Uterus (tissue), 3 donors: ENCODE measurements at regions not wholly inside any gene's neighbourhood (a gene's known extent, or its start where the extent isn't known, plus 50 kb on each side); places are given as distances from the start of the nearest gene placed in this dataset.
A peak's percentile ranks its signal among the peaks of the same experiment; 100 is the strongest.
"Not testable (repeated sequence)": the region's sequence is repeated elsewhere in the genome, so short reads cannot be mapped to it uniquely, and the experiment has no call there.

Source experiments
- DNase-seq, 2 donors: peaks; one replicate each; pipeline ENCODE4 v3.0.0-alpha.2; 2019 to 2020
- H3K27ac ChIP-seq, 2 donors: fragments of 200-600 bp; sonication (generic); 1 replicate in 1 of 2; 2 replicates in 1 of 2; pipeline ENCODE4 v1.5.1; 2016 to 2018
- H3K27me3 ChIP-seq, 2 donors: fragments of 200-600 bp; sonication (generic); one replicate each; pipeline ENCODE4 v1.5.1; 2018 to 2019; ENCODE audit warnings: control low read depth in 1 of 2
- H3K36me3 ChIP-seq, 2 donors: fragments of 200-600 bp; sonication (generic); one replicate each; pipeline ENCODE4 v1.5.1; 2019; ENCODE audit warnings: control low read depth in 1 of 2
- H3K4me1 ChIP-seq, 2 donors: fragments of 200-600 bp; sonication (generic); one replicate each; pipeline ENCODE4 v1.5.1; 2018 to 2019; ENCODE audit warnings: control low read depth in 1 of 2
- H3K4me3 ChIP-seq, 2 donors: fragments of 200-600 bp; sonication (generic); 1 replicate in 1 of 2; 2 replicates in 1 of 2; pipeline ENCODE4 v1.5.1; 2018 to 2019; ENCODE audit warnings: mild to moderate bottlenecking in 1 of 2
- H3K9me3 ChIP-seq, 2 donors: fragments of 200-600 bp; sonication (generic); one replicate each; pipeline ENCODE4 v1.5.1; 2019; ENCODE audit warnings: control low read depth in 1 of 2
- POLR2A ChIP-seq, 2 donors: fragments of 450-650 bp; IDR thresholded peaks; one replicate each; pipeline ENCODE4 v1.6.1; 2016; ENCODE audit warnings: antibody characterized with exemption in 2 of 2, mild to moderate bottlenecking in 1 of 2, moderate library complexity in 1 of 2
- intact Hi-C: fragments of 100-400 bp; cut with DNase I; formaldehyde crosslinking; loops from one replicate; pipeline ENCODE4 v1.15.1; 2023; ENCODE audit warnings: low total_unique reads
- TF ChIP-seq, protein P1 (sequence below), 4 experiments: fragments of 200-600 bp in 2 of 4; fragments of 450-650 bp in 2 of 4; sonication (generic) in 2 of 4; IDR thresholded peaks; one replicate each; pipeline ENCODE4 v1.5.1; 2016 to 2019; ENCODE audit warnings: antibody characterized with exemption in 4 of 4, mild to moderate bottlenecking in 2 of 4, moderate library complexity in 1 of 4
- donor health status: DM: yes; HTN: yes; CAD: no.

DNA sequence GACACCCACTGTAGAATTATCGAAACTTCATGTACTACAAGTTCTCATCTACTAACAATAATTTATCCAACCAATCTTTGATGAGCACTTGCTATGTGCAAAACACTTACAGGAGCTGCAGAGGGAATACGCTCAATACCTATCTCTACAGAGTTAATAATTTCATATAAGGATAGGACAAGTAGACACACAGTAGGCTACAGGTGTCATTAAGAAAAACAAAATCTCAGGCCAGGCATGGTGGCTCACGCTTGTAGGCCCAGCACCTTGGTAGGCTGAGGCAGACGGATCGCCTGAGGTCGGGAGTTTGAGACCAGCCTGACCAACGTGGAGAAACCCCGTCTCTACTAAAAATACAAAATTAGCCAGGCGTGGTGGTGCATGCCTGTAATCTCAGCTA lies 91.3 kb upstream of the PLEKHM1 start:
- H3K4me1 ChIP-seq = no peaks in the 10 kb centered on the region
- no peak for DNase-seq
- intact Hi-C loops = no loop called here
- H3K9me3 ChIP-seq = no peaks in the 10 kb centered on the region
- no peak overlapping the region for H3K27ac ChIP-seq
- no peak overlapping the region for H3K4me3 ChIP-seq
- TF ChIP-seq POLR2A (IDR thresholded peaks at IDR 0.05) = no peak
- TF ChIP-seq, protein P1, sequence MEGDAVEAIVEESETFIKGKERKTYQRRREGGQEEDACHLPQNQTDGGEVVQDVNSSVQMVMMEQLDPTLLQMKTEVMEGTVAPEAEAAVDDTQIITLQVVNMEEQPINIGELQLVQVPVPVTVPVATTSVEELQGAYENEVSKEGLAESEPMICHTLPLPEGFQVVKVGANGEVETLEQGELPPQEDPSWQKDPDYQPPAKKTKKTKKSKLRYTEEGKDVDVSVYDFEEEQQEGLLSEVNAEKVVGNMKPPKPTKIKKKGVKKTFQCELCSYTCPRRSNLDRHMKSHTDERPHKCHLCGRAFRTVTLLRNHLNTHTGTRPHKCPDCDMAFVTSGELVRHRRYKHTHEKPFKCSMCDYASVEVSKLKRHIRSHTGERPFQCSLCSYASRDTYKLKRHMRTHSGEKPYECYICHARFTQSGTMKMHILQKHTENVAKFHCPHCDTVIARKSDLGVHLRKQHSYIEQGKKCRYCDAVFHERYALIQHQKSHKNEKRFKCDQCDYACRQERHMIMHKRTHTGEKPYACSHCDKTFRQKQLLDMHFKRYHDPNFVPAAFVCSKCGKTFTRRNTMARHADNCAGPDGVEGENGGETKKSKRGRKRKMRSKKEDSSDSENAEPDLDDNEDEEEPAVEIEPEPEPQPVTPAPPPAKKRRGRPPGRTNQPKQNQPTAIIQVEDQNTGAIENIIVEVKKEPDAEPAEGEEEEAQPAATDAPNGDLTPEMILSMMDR (IDR thresholded peaks at IDR 0.05) = no peak
- no peaks in the 10 kb centered on the region for H3K27me3 ChIP-seq
- no peaks in the 10 kb centered on the region for H3K36me3 ChIP-seq

DNA sequence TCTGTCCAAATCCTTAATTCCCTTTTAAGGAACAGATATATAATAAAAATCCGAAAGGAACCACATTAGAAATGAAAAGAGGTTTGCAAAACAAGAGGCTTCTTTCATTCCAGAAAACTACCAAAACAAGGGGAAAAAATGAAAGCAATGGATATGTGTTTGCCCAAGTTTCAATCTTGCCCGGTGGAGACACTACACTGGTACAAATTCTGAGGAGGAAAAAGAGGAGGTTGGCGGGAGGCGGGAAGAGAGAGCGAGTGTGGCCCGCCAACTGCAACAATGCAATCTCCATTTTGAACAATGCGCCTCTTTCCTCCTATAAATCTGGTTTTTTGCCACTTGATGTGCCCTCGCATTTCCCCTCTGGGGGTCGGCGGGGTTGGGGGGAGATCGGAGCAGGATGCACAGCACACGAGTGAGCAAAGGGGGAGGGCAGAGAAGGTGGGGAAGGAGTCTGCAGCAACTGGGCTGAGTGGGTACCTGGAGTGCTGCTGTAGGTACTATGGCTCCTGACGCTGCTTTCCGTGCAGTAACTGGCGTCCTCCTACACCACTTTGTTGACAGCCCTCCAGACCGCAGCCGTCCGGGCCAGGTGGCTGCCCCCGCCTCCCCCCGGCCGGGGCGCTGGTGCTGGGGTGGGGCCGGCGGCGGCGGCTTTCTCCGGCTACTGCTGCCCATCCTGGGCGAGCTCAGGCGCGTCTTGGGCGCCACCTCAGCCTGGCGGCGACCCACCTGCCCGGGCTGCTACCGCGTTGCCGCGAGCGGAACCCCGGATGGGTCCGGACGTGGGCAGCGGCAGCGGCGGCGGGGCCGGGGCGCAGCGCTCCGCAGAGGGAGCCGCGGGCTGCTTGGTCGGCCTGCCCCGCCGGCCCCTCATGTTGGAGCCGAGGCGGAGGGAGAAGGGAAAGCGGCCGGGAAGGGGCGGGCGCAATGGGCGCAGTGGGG lies 93.8 kb upstream of the PLEKHM1 start:
- peak; percentile 23 to 54 for DNase-seq
- no peaks in the 10 kb centered on the region for H3K36me3 ChIP-seq
- peak overlapping the region; percentile 67 to 71 for H3K27ac ChIP-seq
- no peaks in the 10 kb centered on the region for H3K9me3 ChIP-seq
- intact Hi-C loops = no loop called here
- TF ChIP-seq POLR2A (IDR thresholded peaks at IDR 0.05) = no peak
- TF ChIP-seq, protein P1 (IDR thresholded peaks at IDR 0.05) = peak in 1 of 4 experiments; percentile 18
- H3K4me1 ChIP-seq = no peaks in the 10 kb centered on the region
- H3K27me3 ChIP-seq = no peaks in the 10 kb centered on the region
- H3K4me3 ChIP-seq = peak overlapping the region; percentile 39 to 64

- peak overlapping the region; percentile 67 to 71 for H3K27ac ChIP-seq
- intact Hi-C loops, H3K4me1 ChIP-seq: not testable (repeated sequence)
Observed at GRCh38 chr17:45585037-45585733, 94.7 kb upstream of the PLEKHM1 start.

DNA sequence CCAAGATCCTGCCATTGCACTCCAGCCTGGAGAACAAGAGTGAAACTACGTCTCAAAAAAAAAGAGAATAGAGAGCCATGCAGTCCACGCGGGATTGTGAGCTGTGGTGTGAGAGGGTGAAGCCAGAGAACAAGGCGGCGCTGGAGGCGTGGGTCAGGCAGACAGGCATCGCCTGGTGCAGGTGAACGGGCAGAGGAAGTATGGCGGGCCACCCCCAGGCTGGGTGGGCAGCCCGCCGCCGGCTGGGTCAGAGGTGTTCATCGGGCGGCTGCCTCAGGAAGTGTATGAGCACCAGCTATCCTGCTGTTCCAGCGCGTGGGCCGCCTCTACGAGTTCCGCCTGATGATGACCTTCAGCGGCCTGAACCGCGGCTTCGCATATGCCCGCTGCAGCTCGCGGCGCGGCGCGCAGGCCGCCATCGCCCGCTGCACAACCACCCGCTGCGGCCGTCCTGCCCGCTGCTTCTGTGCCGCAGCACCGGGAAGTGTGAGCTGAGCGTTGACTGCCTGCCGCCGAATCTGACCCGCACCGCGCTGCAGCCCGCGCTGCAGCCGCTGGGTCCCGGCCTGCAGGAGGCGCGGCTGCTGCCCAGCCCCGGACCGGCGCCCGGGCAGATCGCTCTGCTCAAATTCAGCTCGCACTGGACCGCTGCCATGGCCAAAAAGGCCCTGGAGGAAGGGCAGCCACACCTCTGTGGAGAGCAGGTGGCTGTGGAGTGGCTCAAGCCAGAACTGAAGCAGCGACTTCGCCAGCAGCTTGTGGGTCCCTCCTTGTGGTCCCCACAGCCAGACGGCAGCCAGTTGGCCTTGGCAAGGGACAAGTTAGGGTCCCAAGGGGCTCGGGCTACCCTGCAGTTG lies 95.5 kb upstream of the PLEKHM1 start:
- peak overlapping the region; percentile 67 to 71 for H3K27ac ChIP-seq
- TF ChIP-seq, protein P1 (IDR thresholded peaks at IDR 0.05) = peak in 2 of 4 experiments; percentile 28 to 36
- H3K27me3 ChIP-seq = not testable (repeated sequence)

More at GRCh38 chr17:45585037-45585733, 94.7 kb upstream of the PLEKHM1 start:
- peak overlapping the region; percentile 39 to 64 for H3K4me3 ChIP-seq
- H3K27me3 ChIP-seq, H3K36me3 ChIP-seq, H3K9me3 ChIP-seq: not testable (repeated sequence)
- DNase-seq = peak; percentile 71 to 75
- TF ChIP-seq, protein P1 (IDR thresholded peaks at IDR 0.05) = peak in 1 of 4 experiments; percentile 16
- TF ChIP-seq POLR2A (IDR thresholded peaks at IDR 0.05) = peak; percentile 21 to 29

GRCh38 chr17:45586651-45586934 lies 96.1 kb upstream of the PLEKHM1 start:
- H3K27ac ChIP-seq, H3K4me1 ChIP-seq, H3K9me3 ChIP-seq, H3K27me3 ChIP-seq, intact Hi-C loops, H3K4me3 ChIP-seq, DNase-seq, H3K36me3 ChIP-seq: not testable (repeated sequence)

More for the DNA sequence above, 95.5 kb upstream of the PLEKHM1 start:
- peak overlapping the region; percentile 39 to 64 for H3K4me3 ChIP-seq
- H3K9me3 ChIP-seq, H3K36me3 ChIP-seq, DNase-seq, H3K4me1 ChIP-seq, intact Hi-C loops: not testable (repeated sequence)
